ENCODE measurements at regions not wholly inside any gene's neighbourhood (a gene's known extent, or its start where the extent isn't known, plus 50 kb on each side); places are given as distances from the start of the nearest gene placed in this dataset.
"Not testable (repeated sequence)": the region's sequence is repeated elsewhere in the genome, so short reads cannot be mapped to it uniquely, and the experiment has no call there.

- DNase-seq = no peak
These were observed 282.3 kb upstream of the MEX3C start for GRCh38 chr18:51479736-51480135.

- DNase-seq = no peak
These were observed 283.2 kb upstream of the MEX3C start for GRCh38 chr18:51480407-51481261.

GRCh38 chr18:51486735-51487366 lies 289.4 kb upstream of the MEX3C start:
- no peak for DNase-seq

- no peak for DNase-seq
These were observed 292.9 kb upstream of the MEX3C start for GRCh38 chr18:51490417-51490816.

GRCh38 chr18:51490860-51491259 lies 293.4 kb upstream of the MEX3C start:
- no peak for DNase-seq

GRCh38 chr18:51491678-51492372 lies 294.3 kb upstream of the MEX3C start:
- no peak for DNase-seq

- no peak for DNase-seq
These were observed 300.8 kb upstream of the MEX3C start for GRCh38 chr18:51498085-51498855.

- no peak for DNase-seq
These were observed 305.9 kb upstream of the MEX3C start for GRCh38 chr18:51503351-51503750.

- DNase-seq = no peak
These were observed 309.3 kb upstream of the MEX3C start for GRCh38 chr18:51506811-51507210.

- DNase-seq = not testable (repeated sequence)
These were observed 310.9 kb upstream of the MEX3C start for GRCh38 chr18:51508410-51508809.

GRCh38 chr18:51510020-51510419 lies 312.5 kb upstream of the MEX3C start:
- DNase-seq = no peak

GRCh38 chr18:51513517-51513916 lies 316.0 kb upstream of the MEX3C start:
- DNase-seq = no peak

GRCh38 chr18:51514128-51514527 lies 316.6 kb upstream of the MEX3C start:
- no peak for DNase-seq

- DNase-seq = no peak
These were observed 319.1 kb upstream of the MEX3C start for GRCh38 chr18:51516478-51517038.

GRCh38 chr18:51519571-51519970 lies 322.1 kb upstream of the MEX3C start:
- DNase-seq = no peak

GRCh38 chr18:51520676-51521180 lies 323.2 kb upstream of the MEX3C start:
- no peak for DNase-seq

- no peak for DNase-seq
These were observed 324.9 kb upstream of the MEX3C start for GRCh38 chr18:51522338-51522737.

GRCh38 chr18:51522821-51523220 lies 325.3 kb upstream of the MEX3C start:
- DNase-seq = no peak

- no peak for DNase-seq
These were observed 326.2 kb upstream of the MEX3C start for GRCh38 chr18:51523671-51524070.

- DNase-seq = no peak
These were observed 328.2 kb upstream of the MEX3C start for GRCh38 chr18:51525453-51526225.

- DNase-seq = no peak
These were observed 330.3 kb upstream of the MEX3C start for GRCh38 chr18:51527826-51528225.

- no peak for DNase-seq
These were observed 334.0 kb upstream of the MEX3C start for GRCh38 chr18:51531501-51531900.

Data from NCI-H526 treated with DMSO at 0.1 percent for 48 hours (cell line).